GM19351 (cell line): ENCODE measurements at regions not wholly inside any gene's neighbourhood (a gene's known extent, or its start where the extent isn't known, plus 50 kb on each side); places are given as distances from the start of the nearest gene placed in this dataset.

Experiments
- ATAC-seq: cut with Tn5 transposase; IDR thresholded peaks from one replicate; pipeline ENCODE4 v1.9.1; 2021; ENCODE audit warnings: mild to moderate bottlenecking, moderate library complexity; ENCODE audit not compliant: unreplicated experiment

DNA sequence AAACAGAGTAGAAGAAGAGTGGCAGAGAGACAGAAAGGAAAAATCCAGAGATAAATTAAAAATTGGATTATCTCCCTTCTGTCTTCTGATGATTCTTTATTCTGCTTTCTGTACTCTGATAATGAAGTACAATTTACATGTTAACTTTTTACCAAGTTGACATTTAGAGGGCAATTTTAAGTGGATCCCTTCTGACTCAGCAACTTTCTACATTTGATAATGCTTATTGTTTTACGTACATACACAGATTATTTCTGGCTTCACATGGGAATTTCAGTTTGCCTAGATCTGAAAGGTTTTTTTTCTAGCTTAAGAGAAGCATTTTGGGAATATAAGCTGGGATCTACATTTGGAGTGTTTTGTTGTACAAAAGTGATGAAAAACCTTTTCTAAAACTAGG is 491.3 kb downstream of the OTOL1 start:
- ATAC-seq = no peak

DNA sequence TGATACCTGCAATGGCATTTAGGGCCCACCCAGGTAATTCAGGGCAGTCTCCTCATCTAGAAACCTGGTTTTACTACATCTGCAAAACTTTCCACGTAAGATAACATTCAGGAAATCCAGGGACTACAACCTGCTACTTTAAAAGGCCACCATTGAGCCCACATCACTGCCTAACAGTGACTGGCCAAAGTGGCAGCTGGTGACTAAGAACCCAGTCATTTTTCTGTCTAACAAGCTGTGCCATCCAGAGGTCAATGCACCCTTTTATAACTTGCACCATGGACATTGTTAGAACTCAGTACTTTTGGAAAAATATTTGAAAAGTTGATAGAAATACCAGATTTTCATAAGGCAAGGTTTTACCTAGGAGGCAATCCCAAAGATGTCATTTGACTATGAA is 492.4 kb downstream of the OTOL1 start:
- ATAC-seq = no peak

DNA sequence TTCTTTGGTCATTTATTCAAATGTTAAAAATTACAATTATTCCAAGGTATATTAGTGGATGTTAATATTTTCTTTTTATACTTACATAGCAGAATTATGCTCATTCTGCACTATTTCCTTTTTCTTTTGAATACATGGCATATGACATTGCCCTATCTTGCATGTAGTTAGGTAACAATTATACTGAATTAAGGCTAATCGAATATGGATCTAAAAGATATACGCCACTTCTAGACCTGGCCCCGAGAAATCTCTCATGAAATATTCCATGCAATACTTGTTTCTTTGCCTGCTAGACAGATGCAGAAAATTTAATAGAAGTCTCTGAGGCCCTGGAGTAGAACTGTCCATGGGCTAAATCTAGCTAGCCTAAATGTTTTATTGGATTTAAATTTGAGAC is 493.4 kb downstream of the OTOL1 start:
- ATAC-seq = no peak

DNA sequence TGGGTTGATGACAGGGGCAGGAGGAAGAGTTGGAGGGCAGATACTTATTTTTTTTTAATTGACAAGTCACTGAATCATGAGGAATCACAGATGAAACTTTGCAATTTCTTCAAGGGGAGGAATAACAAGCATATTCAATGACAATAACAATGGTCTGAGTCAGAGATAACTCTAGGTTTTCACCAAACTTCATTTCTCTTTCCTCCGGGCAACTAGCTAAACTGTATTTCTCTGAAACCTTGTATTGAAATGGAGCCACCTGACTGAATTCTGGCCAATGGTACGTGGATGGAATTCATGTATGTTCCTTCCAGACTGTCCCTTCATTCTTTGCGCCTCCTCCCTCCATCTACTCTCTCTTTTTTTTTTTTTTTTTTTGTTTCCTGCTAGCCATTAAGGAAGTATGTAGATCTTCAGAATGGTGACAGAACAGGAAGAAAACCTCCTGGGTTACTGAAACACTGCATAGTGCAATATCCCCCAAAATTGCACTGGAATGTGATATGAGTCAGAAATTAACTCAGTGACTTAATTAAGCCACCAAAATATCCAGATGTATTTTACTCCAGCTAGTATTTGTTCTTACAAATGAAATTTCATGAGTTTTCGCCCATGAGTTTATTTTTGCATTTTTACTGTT is 495.4 kb downstream of the OTOL1 start:
- no peak for ATAC-seq

DNA sequence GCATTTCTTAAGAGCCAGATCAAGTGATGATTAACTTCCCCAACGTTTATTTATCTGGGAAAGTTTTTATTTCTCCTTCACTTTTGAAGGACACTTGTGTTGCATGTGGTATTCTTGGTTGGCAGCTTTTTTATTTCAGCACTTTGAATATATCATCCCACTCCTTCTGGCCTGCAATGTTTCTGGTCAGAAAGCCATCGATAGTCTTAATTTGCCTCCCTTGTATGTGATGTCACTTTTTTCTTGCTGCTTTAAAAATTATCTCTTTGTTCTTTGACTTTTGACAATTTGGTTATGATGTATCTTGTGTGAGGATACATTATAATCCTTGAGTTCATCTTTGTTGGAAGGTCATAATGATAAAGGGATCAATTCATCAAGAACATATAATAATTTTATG is 503.2 kb downstream of the OTOL1 start:
- ATAC-seq = no peak

DNA sequence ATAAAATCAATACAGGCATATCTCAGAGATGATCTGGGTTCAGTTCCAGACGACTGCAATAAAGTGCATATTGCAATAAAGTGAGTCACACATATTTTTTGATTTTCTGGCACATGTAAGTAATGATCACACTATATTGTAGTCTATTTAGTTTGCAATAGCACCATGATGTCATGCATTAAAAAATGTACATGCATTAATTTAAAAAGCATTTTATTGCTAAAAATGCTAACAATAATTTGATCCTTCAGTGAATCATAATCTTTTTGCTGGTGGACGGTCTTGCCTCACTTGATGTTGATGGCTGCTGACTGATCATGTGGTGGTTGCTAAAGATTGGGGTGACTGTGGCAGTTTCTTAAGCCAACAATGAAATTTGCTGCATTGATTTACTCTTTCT is 511.1 kb downstream of the OTOL1 start:
- ATAC-seq = no peak

- ATAC-seq = no peak
Measured at GRCh38 chr3:162012633-162013032, 516.0 kb downstream of the OTOL1 start.

GRCh38 chr3:162014284-162014683 is 517.7 kb downstream of the OTOL1 start:
- no peak for ATAC-seq

DNA sequence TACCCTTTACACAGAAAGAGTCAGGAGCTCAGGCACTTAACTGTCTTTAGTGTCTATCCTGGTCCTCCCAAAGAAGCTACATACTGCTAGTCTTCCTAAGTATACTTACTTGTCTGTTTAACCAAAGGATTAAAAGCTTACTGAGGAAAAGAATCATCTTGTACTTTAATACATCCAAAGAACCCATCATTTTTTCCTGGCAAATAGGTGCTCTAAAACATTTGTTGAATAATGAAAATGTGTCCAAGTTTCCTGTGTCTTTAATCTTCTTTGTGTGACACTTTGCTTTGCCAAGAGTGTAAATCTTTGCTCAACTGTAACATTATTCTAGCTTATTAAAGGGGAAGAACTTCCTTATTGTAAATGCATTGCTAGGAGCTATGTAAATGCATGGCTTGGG is 519.2 kb downstream of the OTOL1 start:
- no peak for ATAC-seq

GRCh38 chr3:162019817-162020216 is 523.2 kb downstream of the OTOL1 start:
- ATAC-seq = no peak

DNA sequence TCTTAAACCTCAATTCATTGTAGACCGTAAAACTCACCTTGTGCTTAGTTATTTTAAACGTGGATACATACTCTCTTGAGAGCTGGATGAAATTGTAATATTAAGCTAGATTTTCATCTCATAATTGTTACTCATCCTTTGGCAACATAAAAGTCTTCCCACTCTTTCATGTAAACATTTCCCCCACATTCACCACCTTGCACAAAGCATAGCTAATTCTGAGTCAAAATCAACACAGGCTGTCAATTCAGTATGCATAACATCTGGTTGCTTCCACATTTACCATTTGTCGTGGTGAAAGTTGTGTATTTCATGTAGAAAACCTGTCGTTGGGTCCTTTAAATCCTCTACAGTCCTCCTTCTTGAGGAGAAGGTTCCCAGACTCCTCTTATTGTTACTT is 524.6 kb downstream of the OTOL1 start:
- ATAC-seq = no peak

DNA sequence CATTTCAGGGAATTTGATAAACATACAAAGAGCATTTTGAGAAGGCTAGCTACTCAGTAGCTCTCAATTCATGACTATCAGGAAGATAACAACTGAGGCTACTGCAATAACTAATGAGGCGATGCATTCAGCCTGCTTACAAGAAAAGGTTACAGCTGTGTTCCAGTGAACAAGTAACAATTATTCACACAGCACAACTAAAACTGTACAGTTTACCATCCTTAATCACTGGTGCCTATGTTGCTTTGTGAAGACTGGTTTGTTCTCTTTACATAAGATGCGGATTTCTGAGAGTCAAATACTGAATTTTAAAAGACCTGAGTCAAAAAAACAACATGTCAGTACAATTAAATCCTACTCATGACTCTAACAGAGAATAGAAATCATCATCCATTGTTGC is 526.3 kb downstream of the OTOL1 start:
- no peak for ATAC-seq

GRCh38 chr3:162029736-162030135 is 533.1 kb downstream of the OTOL1 start:
- no peak for ATAC-seq

DNA sequence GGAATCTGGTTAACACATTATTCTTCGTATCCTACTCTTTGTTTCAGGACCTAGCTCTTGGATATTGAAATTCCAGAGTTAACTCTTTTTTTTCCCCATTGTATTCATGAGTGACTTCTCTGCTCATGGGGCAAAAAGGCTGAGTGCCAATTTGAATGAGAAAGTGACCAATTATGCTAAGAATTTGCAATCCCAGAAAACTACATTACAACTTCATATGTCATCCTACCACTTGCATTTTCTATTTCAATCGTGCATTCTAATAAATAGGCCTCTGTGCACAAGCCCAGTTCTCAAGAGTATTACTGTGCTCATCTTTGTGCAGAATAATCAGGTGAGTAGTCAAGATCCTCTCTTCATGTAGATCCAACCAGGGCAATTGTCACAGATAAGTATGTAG is 537.8 kb downstream of the OTOL1 start:
- no peak for ATAC-seq

DNA sequence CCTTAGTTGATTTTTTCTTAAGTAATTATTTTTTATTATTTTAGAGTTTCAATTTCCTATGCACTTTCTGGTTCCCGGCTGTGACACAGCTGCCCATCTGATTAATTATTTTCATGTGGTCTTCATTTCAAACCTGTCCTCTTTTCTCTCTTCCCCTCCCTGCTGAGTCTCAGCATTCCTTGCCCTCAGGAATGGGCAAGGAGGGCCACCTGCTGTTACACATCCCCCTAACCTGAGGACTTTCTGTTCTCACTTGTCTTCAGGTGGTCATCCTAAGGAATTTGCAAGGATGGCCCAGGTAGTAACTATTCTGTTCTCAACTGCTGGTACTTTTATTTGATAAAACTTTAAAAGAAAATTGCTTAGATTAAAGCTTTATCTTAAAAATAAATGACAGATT is 545.0 kb downstream of the OTOL1 start:
- no peak for ATAC-seq

DNA sequence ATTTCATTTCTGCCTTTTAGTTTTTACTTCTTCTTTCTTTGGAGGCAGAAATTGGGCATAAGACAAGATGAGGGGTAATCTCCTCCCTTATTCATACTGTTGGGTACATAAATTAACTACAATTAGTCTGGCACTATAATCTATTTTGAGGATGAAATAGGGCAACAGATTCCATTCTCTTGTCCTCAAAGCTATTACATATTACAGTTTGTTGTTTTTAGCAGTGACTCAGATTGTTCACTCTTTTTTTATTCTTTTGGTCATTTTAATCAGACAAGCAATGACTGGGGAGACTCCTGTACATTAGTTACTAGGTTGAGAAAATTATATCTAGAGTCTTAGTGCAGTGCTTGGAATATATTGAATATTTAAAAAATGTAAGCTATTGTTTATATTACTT is 556.0 kb downstream of the OTOL1 start:
- ATAC-seq = no peak

GRCh38 chr3:162072656-162073164 is 576.1 kb downstream of the OTOL1 start:
- no peak for ATAC-seq

DNA sequence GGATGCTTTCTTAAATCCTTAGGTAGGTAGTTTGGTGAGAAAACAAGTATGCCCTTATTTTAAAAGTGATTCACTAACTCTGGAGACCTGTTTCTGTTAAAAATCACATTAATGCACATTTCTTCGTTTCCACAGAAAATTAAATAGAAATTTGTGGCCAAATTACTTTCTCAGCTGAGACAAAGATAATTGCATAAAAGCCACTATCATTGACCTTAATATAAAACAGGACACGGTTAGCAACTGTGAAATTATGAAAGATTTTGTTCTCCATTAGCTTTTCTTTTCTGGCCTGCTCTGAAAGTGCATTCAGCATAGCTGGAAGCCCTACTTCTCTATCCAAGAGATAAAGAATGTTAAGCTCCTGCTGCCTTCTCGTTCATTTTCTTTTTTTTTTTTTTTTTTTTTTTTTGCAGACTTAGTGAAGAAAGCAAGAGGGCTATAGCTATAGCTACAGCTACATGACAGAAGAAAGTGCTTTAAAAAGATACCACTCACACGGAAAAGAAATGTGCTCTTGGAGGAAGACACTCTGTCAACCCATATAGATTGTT is 576.9 kb downstream of the OTOL1 start:
- no peak for ATAC-seq

GRCh38 chr3:162077108-162077507 is 580.5 kb downstream of the OTOL1 start:
- ATAC-seq = no peak

- ATAC-seq = no peak
Measured at GRCh38 chr3:162082516-162082915, 585.9 kb downstream of the OTOL1 start.

- ATAC-seq = no peak
Measured at GRCh38 chr3:162087361-162087760, 590.8 kb downstream of the OTOL1 start.

DNA sequence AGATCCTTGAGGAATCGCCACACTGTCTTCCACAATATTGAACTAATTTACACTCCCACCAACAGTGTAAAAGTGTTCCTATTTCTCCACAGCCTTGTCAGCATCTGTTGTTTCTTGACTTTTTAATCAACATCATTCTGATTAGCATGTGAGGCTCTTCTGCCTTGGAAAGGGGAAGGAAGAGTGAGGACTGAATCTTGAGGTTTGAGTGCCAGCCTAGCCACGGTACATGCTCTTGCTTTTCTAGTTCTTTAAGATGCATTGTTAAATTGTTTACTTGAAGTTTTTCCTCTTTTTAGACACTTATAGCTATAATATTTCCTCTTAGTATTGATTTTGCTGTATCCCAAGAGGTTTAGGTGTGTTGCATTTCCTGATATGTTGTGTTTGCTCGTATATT is 596.1 kb downstream of the OTOL1 start:
- no peak for ATAC-seq

DNA sequence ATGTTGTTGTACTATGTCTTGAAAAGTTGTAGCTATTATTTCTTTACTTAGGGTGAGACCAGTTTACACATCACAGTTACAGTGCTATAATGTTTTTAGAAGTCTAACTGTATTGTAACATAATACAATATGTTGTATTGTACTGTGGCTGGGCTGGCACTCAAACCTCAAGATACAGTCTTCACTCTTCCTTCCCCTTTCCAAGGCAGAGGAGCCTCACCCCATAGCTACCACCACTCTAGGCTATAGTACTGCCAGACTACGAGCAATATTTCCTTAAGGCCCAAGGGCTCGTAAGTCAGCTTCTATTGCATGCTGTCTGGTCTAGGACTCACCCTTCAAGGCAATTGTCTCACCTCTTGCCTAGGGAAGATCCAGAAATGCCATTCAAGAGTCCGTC is 597.7 kb downstream of the OTOL1 start:
- no peak for ATAC-seq
